WTC11 (cell line): ENCODE measurements at regions not wholly inside any gene's neighbourhood (a gene's known extent, or its start where the extent isn't known, plus 50 kb on each side); places are given as distances from the start of the nearest gene placed in this dataset.

Source experiments
- ATAC-seq: fragments of 200-7000 bp; cut with Tn5 transposase; 2 replicates; pipeline ENCODE4 v1.10.0; 2021; ENCODE audit warnings: mild to moderate bottlenecking, moderate library complexity
- CTCF ChIA-PET: fragments of 300-600 bp; sonication (Branson Sonifier 250); formaldehyde crosslinking; loops from one replicate; lab custom pipeline; 2021; ENCODE audit warnings: antibody characterized with exemption; lab: Charles Lee
- POLR2A ChIA-PET: fragments of 350-600 bp; sonication (Branson Sonifier 250); formaldehyde crosslinking; loops from one replicate; lab custom pipeline; 2021; ENCODE audit warnings: antibody characterized with exemption; lab: Charles Lee
- DNase-seq: peaks from one replicate; pipeline ENCODE4 v3.0.0; 2021; ENCODE audit warnings: low spot score
- H3K27ac Mint-ChIP-seq: 2 replicates; pipeline ENCODE4 v1.8.0; 2021; ENCODE audit warnings: mixed read lengths
- H3K27me3 Mint-ChIP-seq: 2 replicates; pipeline ENCODE4 v1.8.0; 2021; ENCODE audit warnings: low read depth, mild to moderate bottlenecking, moderate library complexity, mixed read lengths
- H3K36me3 Mint-ChIP-seq: 2 replicates; pipeline ENCODE4 v1.8.0; 2021; ENCODE audit warnings: mixed read lengths
- H3K4me1 Mint-ChIP-seq: 2 replicates; pipeline ENCODE4 v1.8.0; 2022; ENCODE audit warnings: mixed read lengths
- H3K4me3 Mint-ChIP-seq: 2 replicates; pipeline ENCODE4 v1.8.0; 2021; ENCODE audit warnings: mild to moderate bottlenecking, moderate library complexity, mixed read lengths
- H3K9me3 Mint-ChIP-seq: 2 replicates; pipeline ENCODE4 v1.8.0; 2021; ENCODE audit warnings: mixed read lengths
- ATF1 ChIP-seq: sonication (generic); formaldehyde crosslinking; IDR thresholded peaks from 2 replicates; pipeline ENCODE4 v1.8.1; 2023; ENCODE audit warnings: mild to moderate bottlenecking, moderate library complexity, missing genetic modification reagents
- ESRRA ChIP-seq: sonication (generic); formaldehyde crosslinking; IDR thresholded peaks from 2 replicates; pipeline ENCODE4 v1.8.1; 2022; ENCODE audit warnings: mild to moderate bottlenecking, missing genetic modification reagents, borderline replicate concordance
- FOXP1 ChIP-seq: sonication (generic); formaldehyde crosslinking; IDR thresholded peaks from 2 replicates; pipeline ENCODE4 v1.8.0; 2022; ENCODE audit warnings: missing genetic modification reagents, mild to moderate bottlenecking, moderate library complexity, borderline replicate concordance
- IRF2 ChIP-seq: sonication (generic); formaldehyde crosslinking; IDR thresholded peaks from 2 replicates; pipeline ENCODE4 v1.8.0; 2022; ENCODE audit warnings: low read depth, missing genetic modification reagents, borderline replicate concordance
- JUN ChIP-seq: sonication (generic); formaldehyde crosslinking; IDR thresholded peaks from 2 replicates; pipeline ENCODE4 v1.8.0; 2023; ENCODE audit warnings: mild to moderate bottlenecking, missing genetic modification reagents
- MLX ChIP-seq: sonication (generic); formaldehyde crosslinking; IDR thresholded peaks from 2 replicates; pipeline ENCODE4 v1.8.1; 2023; ENCODE audit warnings: mild to moderate bottlenecking, missing genetic modification reagents, moderate library complexity
- NFE2L1 ChIP-seq: sonication (generic); formaldehyde crosslinking; IDR thresholded peaks from 2 replicates; pipeline ENCODE4 v1.8.1; 2023; ENCODE audit warnings: missing genetic modification reagents
- PRRX2 ChIP-seq: fragments of 250-450 bp; sonication (Bioruptor Pico); IDR thresholded peaks from 2 replicates; pipeline ENCODE4 v1.8.0; 2021; ENCODE audit warnings: mild to moderate bottlenecking
- SMAD3 ChIP-seq: sonication (generic); formaldehyde crosslinking; IDR thresholded peaks from 2 replicates; pipeline ENCODE4 v1.8.0; 2022; ENCODE audit warnings: missing genetic modification reagents, mild to moderate bottlenecking, borderline replicate concordance
- SMAD4 ChIP-seq: sonication (generic); formaldehyde crosslinking; IDR thresholded peaks from 2 replicates; pipeline ENCODE4 v1.8.0; 2022; ENCODE audit warnings: mild to moderate bottlenecking, missing genetic modification reagents
- SOX15 ChIP-seq: fragments of 250-450 bp; sonication (Bioruptor Pico); IDR thresholded peaks from 2 replicates; pipeline ENCODE4 v1.9.0; 2021; ENCODE audit warnings: mild to moderate bottlenecking
- ZBTB43 ChIP-seq: sonication (generic); formaldehyde crosslinking; IDR thresholded peaks from 2 replicates; pipeline ENCODE4 v1.8.1; 2023; ENCODE audit warnings: mild to moderate bottlenecking, missing genetic modification reagents
- ZNF121 ChIP-seq: sonication (generic); formaldehyde crosslinking; IDR thresholded peaks from 2 replicates; pipeline ENCODE4 v1.8.0; 2023; ENCODE audit warnings: missing genetic modification reagents
- ZNF232 ChIP-seq: sonication (generic); formaldehyde crosslinking; IDR thresholded peaks from 2 replicates; pipeline ENCODE4 v1.8.0; 2022; ENCODE audit warnings: mild to moderate bottlenecking, missing genetic modification reagents
- ZNF416 ChIP-seq: fragments of 250-450 bp; sonication (Bioruptor Pico); IDR thresholded peaks from 2 replicates; pipeline ENCODE4 v1.9.0; 2021; ENCODE audit warnings: mild to moderate bottlenecking, inconsistent platforms
- ZNF532 ChIP-seq: fragments of 250-450 bp; sonication (Bioruptor Pico); IDR thresholded peaks from 2 replicates; pipeline ENCODE4 v1.9.0; 2021; ENCODE audit warnings: mild to moderate bottlenecking, borderline replicate concordance
- TF ChIP-seq, protein P1 (sequence below): sonication (generic); formaldehyde crosslinking; IDR thresholded peaks from 2 replicates; pipeline ENCODE4 v1.8.1; 2023; ENCODE audit warnings: mild to moderate bottlenecking, moderate library complexity, missing genetic modification reagents
- TF ChIP-seq, protein P2 (sequence below): sonication (generic); formaldehyde crosslinking; IDR thresholded peaks from 2 replicates; pipeline ENCODE4 v1.8.0; 2022; ENCODE audit warnings: mild to moderate bottlenecking, missing genetic modification reagents

- ChIA-PET POLR2A (no interaction called here), CTCF (interaction anchor here (0.6 kb wide), 1 partner anchor 100 kb away, joined by 4 read pairs; no protein-coding TSS in a partner anchor)
- no peaks in the 10 kb centered on the region for H3K9me3 Mint-ChIP-seq
- H3K36me3 Mint-ChIP-seq = no peaks in the 10 kb centered on the region
- H3K27ac Mint-ChIP-seq = no peak overlapping the region
- DNase-seq (peak; percentile 20), ATAC-seq (peak; percentile 55)
- TF ChIP-seq JUN (no peak), SMAD3 (CRISPR knock-in tag) (no peak), SOX15 (CRISPR knock-in tag) (no peak), ATF1 (no peak), FOXP1 (no peak)
- peaks cover 19% of the 10 kb centered on the region for H3K4me1 Mint-ChIP-seq
- no peak overlapping the region for H3K4me3 Mint-ChIP-seq
- H3K27me3 Mint-ChIP-seq = no peaks in the 10 kb centered on the region
Observed at GRCh38 chr1:58064166-58064565, 482.4 kb downstream of the OMA1 start.

DNA sequence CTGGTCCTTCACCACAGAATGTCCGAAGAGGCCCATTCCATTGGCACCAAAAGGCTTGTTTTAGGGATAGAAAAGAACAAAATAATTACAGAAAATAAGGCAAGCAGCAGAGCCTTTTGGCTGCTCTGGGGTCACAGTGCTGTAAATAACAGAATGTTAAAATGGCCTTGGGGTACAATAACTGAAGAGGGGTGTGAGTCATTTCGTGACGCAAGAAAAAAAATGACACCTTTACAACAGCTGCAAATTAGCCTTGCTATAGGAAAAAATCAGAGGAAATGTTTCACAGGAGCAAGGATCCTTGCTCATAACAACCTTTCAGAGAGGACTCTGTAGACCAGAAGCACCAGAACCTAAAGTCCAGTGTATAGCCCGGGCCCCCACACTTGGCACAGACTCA is 483.4 kb downstream of the OMA1 start:
- DNase-seq = no peak
- no peak for ATAC-seq
- CTCF ChIA-PET = no interaction called here
- H3K27me3 Mint-ChIP-seq = no peaks in the 10 kb centered on the region
- no peaks in the 10 kb centered on the region for H3K36me3 Mint-ChIP-seq
- H3K4me1 Mint-ChIP-seq = peaks cover 19% of the 10 kb centered on the region
- no peak overlapping the region for H3K27ac Mint-ChIP-seq
- no peak overlapping the region for H3K4me3 Mint-ChIP-seq
- H3K9me3 Mint-ChIP-seq = no peaks in the 10 kb centered on the region
- TF ChIP-seq, protein P1, sequence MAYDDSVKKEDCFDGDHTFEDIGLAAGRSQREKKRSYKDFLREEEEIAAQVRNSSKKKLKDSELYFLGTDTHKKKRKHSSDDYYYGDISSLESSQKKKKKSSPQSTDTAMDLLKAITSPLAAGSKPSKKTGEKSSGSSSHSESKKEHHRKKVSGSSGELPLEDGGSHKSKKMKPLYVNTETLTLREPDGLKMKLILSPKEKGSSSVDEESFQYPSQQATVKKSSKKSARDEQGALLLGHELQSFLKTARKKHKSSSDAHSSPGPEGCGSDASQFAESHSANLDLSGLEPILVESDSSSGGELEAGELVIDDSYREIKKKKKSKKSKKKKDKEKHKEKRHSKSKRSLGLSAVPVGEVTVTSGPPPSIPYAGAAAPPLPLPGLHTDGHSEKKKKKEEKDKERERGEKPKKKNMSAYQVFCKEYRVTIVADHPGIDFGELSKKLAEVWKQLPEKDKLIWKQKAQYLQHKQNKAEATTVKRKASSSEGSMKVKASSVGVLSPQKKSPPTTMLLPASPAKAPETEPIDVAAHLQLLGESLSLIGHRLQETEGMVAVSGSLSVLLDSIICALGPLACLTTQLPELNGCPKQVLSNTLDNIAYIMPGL (CRISPR knock-in tag) = no peak
- TF ChIP-seq MLX (no peak), SMAD4 (CRISPR knock-in tag) (no peak), ZNF121 (CRISPR knock-in tag) (no peak), ESRRA (CRISPR knock-in tag) (no peak), IRF2 (no peak), ZNF232 (CRISPR knock-in tag) (no peak), ZNF532 (no peak), NFE2L1 (CRISPR knock-in tag) (no peak), SMAD3 (CRISPR knock-in tag) (no peak), ZNF416 (CRISPR knock-in tag) (no peak), ZBTB43 (no peak), PRRX2 (CRISPR knock-in tag) (no peak)
- TF ChIP-seq, protein P2, sequence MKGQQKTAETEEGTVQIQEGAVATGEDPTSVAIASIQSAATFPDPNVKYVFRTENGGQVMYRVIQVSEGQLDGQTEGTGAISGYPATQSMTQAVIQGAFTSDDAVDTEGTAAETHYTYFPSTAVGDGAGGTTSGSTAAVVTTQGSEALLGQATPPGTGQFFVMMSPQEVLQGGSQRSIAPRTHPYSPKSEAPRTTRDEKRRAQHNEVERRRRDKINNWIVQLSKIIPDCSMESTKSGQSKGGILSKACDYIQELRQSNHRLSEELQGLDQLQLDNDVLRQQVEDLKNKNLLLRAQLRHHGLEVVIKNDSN (CRISPR knock-in tag) = no peak
- TF ChIP-seq, all 79 proteins: peak for 0
- POLR2A ChIA-PET = no interaction called here
